GM12878 (cell line): ENCODE measurements at regions not wholly inside any gene's neighbourhood (a gene's known extent, or its start where the extent isn't known, plus 50 kb on each side); places are given as distances from the start of the nearest gene placed in this dataset.

Experiments used
- ATAC-seq: fragments of 200-7000 bp; cut with Tn5 transposase; 3 replicates; pipeline ENCODE4 v1.9.1; 2020; ENCODE audit warnings: mild to moderate bottlenecking, moderate library complexity
- BruUV-seq: library from RNA; stranded (reverse); fragments of 400-500 nt; replicated peaks from 2 replicates; lab custom pipeline; 2021; lab: Mats Ljungman, UMichigan
- CTCF ChIA-PET: fragments of 300-600 bp; sonication (Branson Sonifier 250); formaldehyde crosslinking; extraction: SDS; loops from one replicate; lab custom pipeline; 2021; ENCODE audit warnings: inconsistent platforms; lab: Yijun Ruan, JAX
- POLR2A ChIA-PET: fragments of 350-600 bp; formaldehyde crosslinking; extraction: SDS; loops from one replicate; lab custom pipeline; 2021; ENCODE audit warnings: inconsistent platforms; lab: Charles Lee
- RAD21 ChIA-PET: fragments of 300-600 bp; sonication (Branson Sonifier 250); formaldehyde crosslinking; loops from one replicate; lab custom pipeline; 2023; ENCODE audit warnings: antibody characterized with exemption; ENCODE audit not compliant: unreplicated experiment; lab: Charles Lee
- SMC1A ChIA-PET: fragments of 300-600 bp; sonication (Branson Sonifier 250); formaldehyde crosslinking; loops from one replicate; lab custom pipeline; 2023; ENCODE audit not compliant: unreplicated experiment, uncharacterized antibody; lab: Charles Lee
- DNase-seq: peaks from one replicate; pipeline ENCODE4 v3.0.0-alpha.2; 2011; ENCODE audit warnings: low read depth, low spot score
- FAIRE-seq: peaks from 3 replicates; lab custom pipeline; 2011; peaks lifted over from hg19 to GRCh38; lab: Jason Lieb, UNC
- H2AFZ ChIP-seq: 2 replicates; pipeline ENCODE4 v1.6.0; 2011; ENCODE audit warnings: low read depth, low read length, control low read depth; ENCODE audit not compliant: control insufficient read depth
- H3K27ac ChIP-seq: 2 replicates; pipeline ENCODE4 v1.5.1; 2011; ENCODE audit warnings: control low read depth; ENCODE audit not compliant: control insufficient read depth, insufficient read depth
- H3K27me3 ChIP-seq, 2 experiments: replicated peaks in 1 of 2; 2 replicates each; pipeline versions ENCODE4 v1.6.0 to v1.6.1; 2011; ENCODE audit warnings: low read length in 1 of 2; ENCODE audit not compliant: control insufficient read depth in 2 of 2, insufficient read depth in 2 of 2
- H3K36me3 ChIP-seq, 2 experiments: 2 replicates each; pipeline ENCODE4 v1.5.1; 2011; ENCODE audit warnings: low read length in 1 of 2; ENCODE audit not compliant: control insufficient read depth in 2 of 2, insufficient read depth in 2 of 2
- H3K4me1 ChIP-seq: 2 replicates; pipeline ENCODE4 v1.6.1; 2011; ENCODE audit warnings: mild to moderate bottlenecking, low read length, moderate library complexity, mixed read lengths; ENCODE audit not compliant: control insufficient read depth, insufficient read depth
- H3K4me2 ChIP-seq: 2 replicates; pipeline ENCODE4 v1.6.0; 2011; ENCODE audit warnings: control low read depth; ENCODE audit not compliant: control insufficient read depth, insufficient read depth
- H3K4me3 ChIP-seq: fragments of 200-600 bp; sonication (generic); 2 replicates; pipeline ENCODE4 v1.5.1; 2016
- H3K79me2 ChIP-seq: 2 replicates; pipeline ENCODE4 v1.6.0; 2011; ENCODE audit warnings: low read length; ENCODE audit not compliant: control insufficient read depth, insufficient read depth
- H3K9ac ChIP-seq: 2 replicates; pipeline ENCODE4 v1.8.0; 2011; ENCODE audit warnings: low read length, control low read depth, mixed read lengths; ENCODE audit not compliant: control insufficient read depth, insufficient read depth
- H3K9me3 ChIP-seq: replicated peaks from 3 replicates; pipeline ENCODE4 v1.5.1; 2011; ENCODE audit warnings: mild to moderate bottlenecking, low read length; ENCODE audit not compliant: control insufficient read depth, insufficient read depth
- H4K20me1 ChIP-seq: 2 replicates; pipeline ENCODE4 v1.6.0; 2011; ENCODE audit not compliant: control insufficient read depth, insufficient read depth
- ATF2 ChIP-seq: IDR thresholded peaks from 2 replicates; pipeline ENCODE4 v1.6.1; 2012; ENCODE audit warnings: low read length, inconsistent platforms
- BCL11A ChIP-seq: IDR thresholded peaks from 2 replicates; pipeline ENCODE4 v1.6.1; 2011; ENCODE audit warnings: low read depth, low read length
- BHLHE40 ChIP-seq, 2 experiments: fragments of 450-650 bp in 1 of 2; IDR thresholded peaks; 2 replicates each; pipeline ENCODE4 v1.6.1; 2011 to 2017; ENCODE audit warnings: low read depth in 2 of 2, borderline replicate concordance in 1 of 2, improper control_type of control experiment in 1 of 2, low read length in 1 of 2, mild to moderate bottlenecking in 1 of 2
- E2F4 ChIP-seq: IDR thresholded peaks from 2 replicates; pipeline ENCODE4 v1.6.1; 2012; ENCODE audit warnings: low read depth, low read length, improper control_type of control experiment
- ESRRA ChIP-seq: IDR thresholded peaks from 2 replicates; pipeline ENCODE4 v1.6.1; 2012; ENCODE audit warnings: mild to moderate bottlenecking, low read length, improper control_type of control experiment
- JUND ChIP-seq: IDR thresholded peaks from 2 replicates; pipeline ENCODE4 v1.6.1; 2012; ENCODE audit warnings: low read depth, mild to moderate bottlenecking, low read length, improper control_type of control experiment, moderate library complexity
- MTA2 ChIP-seq: fragments of 450-650 bp; IDR thresholded peaks from 2 replicates; pipeline ENCODE4 v1.6.1; 2016; ENCODE audit warnings: low read depth, mild to moderate bottlenecking, moderate library complexity
- MTA3 ChIP-seq: IDR thresholded peaks from 2 replicates; pipeline ENCODE4 v1.6.1; 2012; ENCODE audit warnings: low read length, inconsistent platforms, borderline replicate concordance
- MXI1 ChIP-seq: fragments of 150-350 bp; IDR thresholded peaks from 2 replicates; pipeline ENCODE4 v1.6.1; 2011; ENCODE audit warnings: low read depth, mild to moderate bottlenecking, inconsistent platforms, low read length, improper control_type of control experiment
- NR2F1 ChIP-seq: fragments of 450-650 bp; conservative IDR thresholded peaks from 2 replicates; pipeline ENCODE4 v1.6.1; 2017; ENCODE audit warnings: mild to moderate bottlenecking
- PBX3 ChIP-seq: IDR thresholded peaks from 2 replicates; pipeline ENCODE4 v1.6.1; 2011; ENCODE audit warnings: mild to moderate bottlenecking, low read depth, low read length, moderate library complexity; ENCODE audit not compliant: insufficient replicate concordance
- RAD51 ChIP-seq: fragments of 450-650 bp; IDR thresholded peaks from 2 replicates; pipeline ENCODE4 v1.6.1; 2016; ENCODE audit warnings: moderate library complexity, mild to moderate bottlenecking, inconsistent platforms
- SREBF1 ChIP-seq: IDR thresholded peaks from 2 replicates; pipeline ENCODE4 v1.6.1; 2012; ENCODE audit warnings: mild to moderate bottlenecking, low read length
- WRNIP1 ChIP-seq: IDR thresholded peaks from 2 replicates; pipeline ENCODE4 v1.6.1; 2011; ENCODE audit warnings: low read depth, low read length, improper control_type of control experiment, borderline replicate concordance
- ZBED1 ChIP-seq: IDR thresholded peaks from 2 replicates; pipeline ENCODE4 v1.6.1; 2016; ENCODE audit warnings: borderline replicate concordance
- ZNF207 ChIP-seq: fragments of 450-650 bp; IDR thresholded peaks from 2 replicates; pipeline ENCODE4 v1.6.1; 2014; ENCODE audit warnings: antibody characterized with exemption, mild to moderate bottlenecking, borderline replicate concordance
- ZNF622 ChIP-seq: fragments of 450-650 bp; IDR thresholded peaks from 2 replicates; pipeline ENCODE4 v1.6.1; 2017; ENCODE audit warnings: mild to moderate bottlenecking, inconsistent platforms
- WGBS: methylation state at CpG from one replicate; pipeline ENCODE4 v1.1.6; 2016; ENCODE audit warnings: low lambda C conversion rate; ENCODE audit not compliant: insufficient replicate concordance, insufficient coverage; ENCODE audit errors: missing lambda C conversion rate; 5-methylcytosine and 5-hydroxymethylcytosine counted together
- in situ Hi-C: fragments of 300-500 bp; cut with MboI; formaldehyde crosslinking; loops from 9 replicates; pipeline ENCODE4 v1.14.3; 2018; ENCODE audit warnings: mixed read lengths
- intact Hi-C: fragments of 100-400 bp; cut with micrococcal nuclease; formaldehyde crosslinking; loops from one replicate; pipeline ENCODE4 v1.14.2; 2022; ENCODE audit not compliant: unreplicated experiment

GRCh38 chr15:39501366-39502081 lies 79.4 kb upstream of the THBS1 start:
- RAD21 ChIA-PET: no interaction called here

GRCh38 chr15:39502082-39502447 lies 78.8 kb upstream of the THBS1 start:
- no peaks in the 10 kb centered on the region for H4K20me1 ChIP-seq
- in situ Hi-C loops: no loop called here
- DNase-seq (no peak), FAIRE-seq (no peak), ATAC-seq (peak; percentile 73)
- no peak overlapping the region for H3K4me3 ChIP-seq
- BruUV-seq: no TSS peak
- SMC1A ChIA-PET: interaction anchor here (3.4 kb wide), 1 partner anchor 8 kb away, joined by 10 read pairs; no protein-coding TSS in a partner anchor
- H2AFZ ChIP-seq: no peak overlapping the region
- 10% methylated on average over 4 of the region's 4 CpGs for WGBS
- CTCF ChIA-PET: interaction anchor here (1.2 kb wide), 1 partner anchor 75 kb away, joined by 3 read pairs; no protein-coding TSS in a partner anchor
- H3K4me1 ChIP-seq: 0 out of 2 replicates have a peak, but pooled peaks cover 3% of the 10 kb centered on the region
- POLR2A ChIA-PET: no interaction called here
- no peak overlapping the region for H3K4me2 ChIP-seq
- H3K9ac ChIP-seq: no peak overlapping the region
- no peaks in the 10 kb centered on the region for H3K9me3 ChIP-seq
- RAD21 ChIA-PET: no interaction called here
- intact Hi-C loops: no loop called here
- no peak overlapping the region for H3K27ac ChIP-seq
- no peaks in the 10 kb centered on the region; a peak in 1 of 4 replicates for H3K27me3 ChIP-seq
- no peaks in the 10 kb centered on the region for H3K36me3 ChIP-seq
- H3K79me2 ChIP-seq: no peaks in the 10 kb centered on the region
- TF ChIP-seq NR2F1 (no peak), RAD51 (no peak), ZNF622 (no peak), ZNF207 (no peak), MXI1 (no peak), ESRRA (no peak), PBX3 (peak; percentile 60), MTA3 (no peak), ATF2 (no peak), BCL11A (peak; percentile 34; the same call in 1 of the 2 replicates), MTA2 (0 out of 2 replicates have a peak, but pooled peaks have one; percentile 24), E2F4 (no peak)

More at GRCh38 chr15:39501366-39502081, 79.4 kb upstream of the THBS1 start:
- no TSS peak for BruUV-seq
- H3K4me3 ChIP-seq: no peak overlapping the region
- intact Hi-C loops (no loop called here), in situ Hi-C loops (no loop called here)
- H3K4me1 ChIP-seq: 0 out of 2 replicates have a peak, but pooled peaks cover 3% of the 10 kb centered on the region
- H4K20me1 ChIP-seq: no peaks in the 10 kb centered on the region
- SMC1A ChIA-PET: interaction anchor here (3.4 kb wide), 1 partner anchor 8 kb away, joined by 10 read pairs; no protein-coding TSS in a partner anchor
- H3K9ac ChIP-seq: no peak overlapping the region
- CTCF ChIA-PET: interaction anchor here (1.2 kb wide), 1 partner anchor 74 kb away, joined by 3 read pairs; no protein-coding TSS in a partner anchor
- H3K36me3 ChIP-seq: no peaks in the 10 kb centered on the region
- no peak for TF ChIP-seq ZBED1
- TF ChIP-seq JUND: no peak
- no peak for TF ChIP-seq SREBF1
- TF ChIP-seq WRNIP1: no peak
- peak in 1 of 2 experiments; percentile 50; a peak in 1 of 4 replicates for TF ChIP-seq BHLHE40 (IDR thresholded peaks at IDR 0.05; ENCODE audit: borderline replicate concordance in 1 of 2, low read depth in 2 of 2, low read length in 1 of 2)
- no peaks in the 10 kb centered on the region; a peak in 1 of 4 replicates for H3K27me3 ChIP-seq
- no peaks in the 10 kb centered on the region for H3K79me2 ChIP-seq
- H3K27ac ChIP-seq: no peak overlapping the region
- POLR2A ChIA-PET: no interaction called here
- H3K9me3 ChIP-seq: no peaks in the 10 kb centered on the region
- WGBS: 34% methylated on average over 6 of the region's 6 CpGs
- ATAC-seq (no peak; the same call in 1 of the 3 replicates), DNase-seq (no peak), FAIRE-seq (no peak)
- no peak overlapping the region for H2AFZ ChIP-seq
- no peak overlapping the region for H3K4me2 ChIP-seq
